Fibroblast of villous mesenchyme (primary cell): ENCODE measurements at regions not wholly inside any gene's neighbourhood (a gene's known extent, or its start where the extent isn't known, plus 50 kb on each side); places are given as distances from the start of the nearest gene placed in this dataset.

Experiments used
- DNase-seq: peaks from one replicate; pipeline ENCODE4 v3.0.0-alpha.2; 2010; ENCODE audit warnings: low read depth
- H3K4me3 ChIP-seq: 2 replicates; pipeline ENCODE4 v1.5.1; 2011; ENCODE audit warnings: low read depth, mild to moderate bottlenecking, low read length
- TF ChIP-seq, protein P1 (sequence below): IDR thresholded peaks from 2 replicates; pipeline ENCODE4 v1.5.1; 2012; ENCODE audit warnings: low read depth, mild to moderate bottlenecking, low read length; ENCODE audit not compliant: insufficient read depth

DNA sequence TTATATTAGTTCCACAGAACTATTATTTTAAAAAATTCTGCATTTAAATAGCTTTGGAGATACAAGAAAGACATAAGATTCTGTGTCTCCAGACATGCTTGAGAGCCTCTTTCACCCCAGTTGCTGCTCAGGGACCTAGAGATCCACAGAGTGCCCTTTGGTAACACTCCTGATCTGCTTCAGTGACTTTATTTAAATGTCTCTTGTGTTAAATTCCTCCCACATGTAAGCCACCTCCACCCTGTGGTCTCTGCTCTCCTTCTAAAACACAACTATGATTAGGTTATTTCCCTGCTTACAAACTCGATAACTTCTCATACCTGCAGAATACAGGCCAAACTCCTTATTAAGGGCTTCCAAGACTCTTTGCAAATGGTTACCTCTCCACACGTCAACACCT is 141.0 kb downstream of the RFC3 start:
- H3K4me3 ChIP-seq: no peak overlapping the region
- DNase-seq: no peak
- TF ChIP-seq, protein P1, sequence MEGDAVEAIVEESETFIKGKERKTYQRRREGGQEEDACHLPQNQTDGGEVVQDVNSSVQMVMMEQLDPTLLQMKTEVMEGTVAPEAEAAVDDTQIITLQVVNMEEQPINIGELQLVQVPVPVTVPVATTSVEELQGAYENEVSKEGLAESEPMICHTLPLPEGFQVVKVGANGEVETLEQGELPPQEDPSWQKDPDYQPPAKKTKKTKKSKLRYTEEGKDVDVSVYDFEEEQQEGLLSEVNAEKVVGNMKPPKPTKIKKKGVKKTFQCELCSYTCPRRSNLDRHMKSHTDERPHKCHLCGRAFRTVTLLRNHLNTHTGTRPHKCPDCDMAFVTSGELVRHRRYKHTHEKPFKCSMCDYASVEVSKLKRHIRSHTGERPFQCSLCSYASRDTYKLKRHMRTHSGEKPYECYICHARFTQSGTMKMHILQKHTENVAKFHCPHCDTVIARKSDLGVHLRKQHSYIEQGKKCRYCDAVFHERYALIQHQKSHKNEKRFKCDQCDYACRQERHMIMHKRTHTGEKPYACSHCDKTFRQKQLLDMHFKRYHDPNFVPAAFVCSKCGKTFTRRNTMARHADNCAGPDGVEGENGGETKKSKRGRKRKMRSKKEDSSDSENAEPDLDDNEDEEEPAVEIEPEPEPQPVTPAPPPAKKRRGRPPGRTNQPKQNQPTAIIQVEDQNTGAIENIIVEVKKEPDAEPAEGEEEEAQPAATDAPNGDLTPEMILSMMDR: no peak

DNA sequence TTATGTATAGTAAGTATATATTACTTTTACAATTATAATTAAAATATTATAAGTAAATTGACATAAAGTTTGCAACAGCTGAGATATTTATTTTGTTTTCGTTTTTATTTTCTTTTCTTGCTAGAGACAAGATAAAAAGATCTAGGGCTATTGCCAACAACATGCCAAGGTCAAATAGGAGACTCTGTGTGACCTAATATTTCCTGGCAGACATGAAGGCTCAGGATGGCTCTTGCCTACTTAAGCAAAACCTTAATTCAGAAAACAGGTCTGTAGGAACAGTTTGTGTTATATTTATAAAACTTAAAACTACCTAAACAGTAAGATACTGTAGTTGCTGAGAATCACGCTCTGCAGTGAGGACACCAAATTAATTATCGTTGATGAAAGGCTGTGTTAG is 145.2 kb downstream of the RFC3 start:
- no peak overlapping the region for H3K4me3 ChIP-seq
- TF ChIP-seq, protein P1: no peak

DNA sequence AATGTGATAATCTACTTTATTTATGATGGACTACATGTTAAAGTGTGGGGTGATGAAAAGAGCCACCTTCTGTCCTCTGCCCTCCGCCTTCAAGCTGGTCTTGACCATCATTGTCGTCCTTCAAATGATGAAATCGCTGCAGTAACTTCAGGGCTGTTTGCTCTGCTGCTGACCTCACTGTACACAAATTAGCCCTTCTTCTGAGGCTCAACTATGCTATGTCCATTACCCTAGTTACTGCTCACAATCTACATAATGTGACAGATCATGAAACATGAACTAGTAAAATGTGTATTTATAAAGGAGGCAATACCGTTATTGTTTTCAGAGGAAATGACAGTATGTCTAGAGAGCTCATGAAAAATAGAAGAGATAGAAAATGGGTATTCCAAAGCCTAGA is 145.9 kb downstream of the RFC3 start:
- H3K4me3 ChIP-seq: no peak overlapping the region
- no peak for DNase-seq
- TF ChIP-seq, protein P1: no peak

More for the DNA sequence above, 145.2 kb downstream of the RFC3 start:
- no peak for DNase-seq

DNA sequence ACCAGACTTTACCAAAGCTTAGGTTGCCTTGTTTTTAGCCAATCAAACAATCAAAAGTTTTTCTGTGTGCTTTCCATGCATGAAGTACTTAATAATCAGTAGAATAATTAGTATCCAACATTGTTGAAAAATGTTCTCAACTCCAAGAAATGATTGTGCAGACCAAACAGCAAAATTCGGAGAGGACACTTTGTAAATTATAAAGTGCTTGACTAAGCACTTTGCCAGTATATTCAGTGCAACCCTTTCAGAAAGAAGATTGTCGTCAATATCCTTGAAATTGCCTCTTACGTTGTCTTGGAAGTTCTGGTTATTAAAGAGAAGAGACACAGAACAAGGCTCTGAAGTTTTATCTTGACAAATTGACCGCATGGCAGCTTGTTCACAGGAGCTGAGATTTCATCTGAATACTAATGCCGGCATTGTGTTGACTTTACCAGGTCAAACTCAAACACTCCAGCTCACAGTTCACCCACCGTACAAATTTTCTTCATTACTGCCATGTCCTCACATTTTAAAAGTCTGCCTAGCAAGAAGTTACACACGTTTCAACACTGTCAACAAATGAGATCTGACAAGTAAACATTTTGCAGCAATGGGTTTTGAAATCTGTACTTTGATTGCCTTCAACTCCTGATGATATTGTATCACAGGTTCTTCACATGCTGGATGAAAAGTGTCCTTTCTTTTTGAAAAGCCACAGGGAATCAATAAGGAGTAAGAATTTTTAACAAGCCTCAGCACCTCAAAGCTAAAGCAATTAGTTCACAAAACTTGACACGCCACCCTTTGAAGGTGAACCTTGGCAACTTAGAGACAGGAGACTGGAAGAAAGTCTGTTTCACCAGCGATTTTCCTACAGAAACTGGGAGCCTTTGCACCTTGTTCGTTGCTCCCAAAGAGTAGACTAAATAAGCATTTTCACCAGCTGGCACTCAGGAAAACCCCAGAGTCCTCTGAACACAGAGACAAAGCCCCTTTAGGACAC is 150.9 kb downstream of the RFC3 start:
- TF ChIP-seq, protein P1: no peak

DNA sequence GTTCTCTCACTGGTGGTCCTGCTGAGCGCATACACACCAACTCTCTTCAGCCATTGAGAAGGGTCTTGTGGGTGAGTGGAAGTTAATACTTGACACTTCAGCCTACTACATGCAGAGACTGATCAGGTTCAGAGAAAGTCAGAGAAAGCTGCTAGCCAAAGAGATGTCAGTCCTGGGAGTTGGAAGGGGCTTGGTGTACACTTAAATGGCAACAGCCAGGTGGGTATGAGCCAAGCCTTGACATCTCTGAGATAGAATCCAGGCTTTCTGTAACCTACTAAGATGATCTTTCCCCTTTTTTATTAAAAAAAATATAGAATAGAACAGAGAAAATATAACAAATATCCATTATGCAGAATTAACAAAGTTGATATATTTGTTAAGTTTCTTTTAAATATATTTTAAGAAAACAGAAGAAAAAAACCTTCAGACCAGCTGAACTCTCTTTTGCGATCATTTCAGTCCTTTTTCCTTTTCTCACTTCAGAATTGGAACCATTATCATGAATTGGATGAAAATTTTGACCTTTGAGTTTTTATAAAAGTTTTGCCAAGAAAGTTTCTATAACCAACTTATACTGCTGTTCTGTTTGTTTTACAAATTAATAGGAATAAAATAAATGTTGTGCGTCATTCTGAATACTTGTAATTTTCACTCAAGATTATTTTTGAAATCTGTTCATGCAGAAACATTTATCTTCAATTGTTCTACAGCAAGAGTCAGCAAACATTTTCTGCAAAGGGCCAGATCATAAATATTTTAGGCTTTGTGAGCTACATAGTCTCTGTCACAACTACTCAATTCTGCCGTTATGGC is 153.0 kb downstream of the RFC3 start:
- TF ChIP-seq, protein P1: no peak
- no peak overlapping the region for H3K4me3 ChIP-seq
- no peak for DNase-seq

More for the DNA sequence above, 150.9 kb downstream of the RFC3 start:
- no peak for DNase-seq
- no peak overlapping the region for H3K4me3 ChIP-seq

DNA sequence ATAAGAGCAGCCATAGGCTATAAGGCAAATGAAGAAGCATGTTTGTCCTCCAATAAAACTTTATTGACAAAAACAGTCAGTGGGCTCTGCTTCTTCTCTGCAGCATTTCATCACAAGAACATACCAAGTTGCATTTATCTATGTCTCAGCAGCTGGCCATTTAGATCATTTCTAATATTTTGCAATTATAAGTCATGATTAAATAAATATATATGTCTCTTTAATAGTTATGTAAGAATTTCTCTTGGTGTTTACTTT is 153.5 kb downstream of the RFC3 start:
- TF ChIP-seq, protein P1: no peak
- DNase-seq: no peak

More for the DNA sequence above, 153.5 kb downstream of the RFC3 start:
- H3K4me3 ChIP-seq: no peak overlapping the region
